ENCODE measurements at regions not wholly inside any gene's neighbourhood (a gene's known extent, or its start where the extent isn't known, plus 50 kb on each side); places are given as distances from the start of the nearest gene placed in this dataset.

- Histone ChIP-seq H3K36me3 (no peaks in the 10 kb centered on the region), H3K9me3 (no peaks in the 10 kb centered on the region), H3K4me1 (no peaks in the 10 kb centered on the region), H3K4me3 (no peak overlapping the region), H3K27ac (no peak overlapping the region), H3K27me3 (no peaks in the 10 kb centered on the region)
- no peak for DNase-seq
- TF ChIP-seq POLR2A (IDR thresholded peaks at IDR 0.05), result no peak
- no peak for TF ChIP-seq CTCF (IDR thresholded peaks at IDR 0.05)
- intact Hi-C loops (cut with DNase I; ENCODE audit: low total_unique reads), result no loop called here
Measured at GRCh38 chr17:71224824-71225575, 895.8 kb upstream of the SOX9 start.

DNA sequence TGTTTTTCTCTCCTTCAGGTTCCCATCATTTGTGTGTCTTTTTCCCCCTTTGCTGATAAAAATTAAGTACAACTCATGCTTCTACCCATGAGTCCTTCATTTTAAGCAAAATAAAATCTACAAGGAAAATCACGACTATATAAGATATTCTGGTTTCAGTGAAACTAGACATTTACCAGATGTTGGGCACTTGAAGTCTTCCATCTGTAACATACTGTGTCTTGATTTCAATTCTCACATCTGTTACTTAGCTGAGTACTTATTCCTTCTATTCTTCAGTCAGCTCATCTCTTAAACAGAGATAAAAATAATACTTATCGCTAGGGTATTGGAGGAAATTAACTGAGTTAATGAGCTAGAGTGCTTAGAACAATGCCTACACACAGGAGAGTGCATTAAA lies 893.0 kb upstream of the SOX9 start:
- intact Hi-C loops (cut with DNase I; ENCODE audit: low total_unique reads), result no loop called here
- DNase-seq, result no peak
- H3K27ac ChIP-seq, result no peak overlapping the region

DNA sequence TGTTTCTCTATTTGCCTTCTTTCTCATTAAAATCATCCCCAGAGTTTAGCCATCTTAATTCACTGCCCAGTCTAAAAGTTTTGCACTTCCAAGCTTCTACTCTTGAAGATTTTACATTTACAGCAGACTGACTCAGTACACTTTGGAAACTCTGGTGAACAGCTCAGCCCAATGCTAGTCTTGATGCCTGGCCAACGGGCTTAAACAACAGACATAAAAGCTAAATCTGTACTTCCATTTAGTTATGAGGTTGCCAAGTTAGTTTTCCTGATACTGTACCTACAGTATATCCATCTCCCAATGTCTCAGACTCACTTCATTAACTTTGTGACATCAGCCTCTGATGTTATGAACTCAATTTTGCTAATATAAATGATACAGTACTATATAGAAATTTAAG lies 891.8 kb upstream of the SOX9 start:
- no peaks in the 10 kb centered on the region for H3K36me3 ChIP-seq
- intact Hi-C loops (cut with DNase I; ENCODE audit: low total_unique reads), result no loop called here
- DNase-seq, result no peak
- TF ChIP-seq POLR2A (IDR thresholded peaks at IDR 0.05) (no peak), CTCF (IDR thresholded peaks at IDR 0.05) (no peak)
- no peaks in the 10 kb centered on the region for H3K27me3 ChIP-seq
- H3K9me3 ChIP-seq, result no peaks in the 10 kb centered on the region
- no peak overlapping the region for H3K27ac ChIP-seq
- H3K4me3 ChIP-seq, result no peak overlapping the region
- no peaks in the 10 kb centered on the region for H3K4me1 ChIP-seq

More for the DNA sequence above, 893.0 kb upstream of the SOX9 start:
- Histone ChIP-seq H3K4me3 (no peak overlapping the region), H3K27me3 (no peaks in the 10 kb centered on the region), H3K9me3 (no peaks in the 10 kb centered on the region), H3K4me1 (no peaks in the 10 kb centered on the region), H3K36me3 (no peaks in the 10 kb centered on the region)
- TF ChIP-seq POLR2A (IDR thresholded peaks at IDR 0.05), result no peak
- TF ChIP-seq CTCF (IDR thresholded peaks at IDR 0.05), result no peak

DNA sequence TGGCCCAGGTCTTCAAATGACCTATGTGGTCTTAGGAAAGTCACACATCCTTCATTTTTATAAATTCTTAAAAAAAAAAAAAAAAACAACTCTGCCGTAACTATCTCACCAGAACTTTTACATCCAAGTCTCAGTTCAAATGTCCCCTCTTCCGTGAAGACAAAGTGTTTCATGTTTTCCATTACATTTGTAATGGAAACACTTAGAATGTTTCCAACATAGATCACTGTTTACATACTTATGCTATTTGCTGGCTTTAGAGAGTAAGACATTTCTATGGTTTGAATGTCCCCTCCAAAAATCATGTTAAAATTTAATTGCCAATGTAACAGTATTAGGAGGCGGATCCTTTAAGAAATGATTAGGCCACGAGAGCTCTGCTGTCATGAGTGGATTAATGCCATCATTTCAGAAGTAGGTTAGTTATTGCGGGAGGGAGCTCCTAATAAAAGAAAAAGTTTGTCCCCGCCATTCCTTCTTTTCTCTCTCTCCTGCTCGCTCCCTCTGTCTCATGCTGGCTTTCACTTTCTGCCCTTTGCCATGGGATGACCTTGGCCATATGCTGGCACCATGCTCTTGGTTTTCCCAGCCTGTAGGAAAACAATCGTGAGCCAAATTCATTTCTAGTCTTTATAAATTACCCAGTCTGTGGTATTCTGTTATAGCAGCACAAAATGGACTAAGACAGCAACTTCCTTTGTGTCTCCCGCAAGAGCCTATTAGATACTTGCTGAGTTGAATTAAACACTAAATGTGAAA lies 887.8 kb upstream of the SOX9 start:
- Histone ChIP-seq H3K27ac (no peak overlapping the region), H3K36me3 (no peaks in the 10 kb centered on the region), H3K27me3 (no peaks in the 10 kb centered on the region), H3K4me1 (no peaks in the 10 kb centered on the region), H3K4me3 (no peak overlapping the region), H3K9me3 (no peaks in the 10 kb centered on the region)
- no peak for TF ChIP-seq POLR2A (IDR thresholded peaks at IDR 0.05)
- no peak for TF ChIP-seq CTCF (IDR thresholded peaks at IDR 0.05)
- no peak for DNase-seq
- intact Hi-C loops (cut with DNase I; ENCODE audit: low total_unique reads), result no loop called here

DNA sequence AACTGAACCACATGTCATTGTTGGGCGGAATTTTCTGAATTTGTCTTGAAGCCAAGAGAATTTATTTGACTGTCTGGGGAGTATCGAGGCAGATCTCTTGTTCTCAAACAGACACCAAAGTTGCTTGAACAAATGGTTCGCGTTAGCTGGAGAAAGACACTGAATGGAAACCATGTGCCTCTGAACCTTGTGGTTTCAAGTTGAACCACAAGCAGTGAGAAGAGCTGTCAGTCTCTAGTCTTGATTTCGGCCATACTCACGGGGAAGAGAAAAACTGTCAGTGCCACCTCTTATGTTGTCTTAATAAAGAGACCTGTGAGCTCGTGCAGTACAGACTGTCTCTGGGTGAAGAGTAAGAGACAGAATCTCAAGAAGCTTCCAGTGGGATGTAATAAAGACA lies 886.5 kb upstream of the SOX9 start:
- TF ChIP-seq POLR2A (IDR thresholded peaks at IDR 0.05), result no peak
- TF ChIP-seq CTCF (IDR thresholded peaks at IDR 0.05), result no peak
- Histone ChIP-seq H3K4me3 (no peak overlapping the region), H3K4me1 (no peaks in the 10 kb centered on the region), H3K36me3 (no peaks in the 10 kb centered on the region), H3K27me3 (no peaks in the 10 kb centered on the region), H3K27ac (no peak overlapping the region), H3K9me3 (no peaks in the 10 kb centered on the region)
- no peak for DNase-seq
- intact Hi-C loops (cut with DNase I; ENCODE audit: low total_unique reads), result no loop called here

Measured in uterus (tissue), 3 donors.